ENCODE measurements at regions not wholly inside any gene's neighbourhood (a gene's known extent, or its start where the extent isn't known, plus 50 kb on each side); places are given as distances from the start of the nearest gene placed in this dataset.

DNA sequence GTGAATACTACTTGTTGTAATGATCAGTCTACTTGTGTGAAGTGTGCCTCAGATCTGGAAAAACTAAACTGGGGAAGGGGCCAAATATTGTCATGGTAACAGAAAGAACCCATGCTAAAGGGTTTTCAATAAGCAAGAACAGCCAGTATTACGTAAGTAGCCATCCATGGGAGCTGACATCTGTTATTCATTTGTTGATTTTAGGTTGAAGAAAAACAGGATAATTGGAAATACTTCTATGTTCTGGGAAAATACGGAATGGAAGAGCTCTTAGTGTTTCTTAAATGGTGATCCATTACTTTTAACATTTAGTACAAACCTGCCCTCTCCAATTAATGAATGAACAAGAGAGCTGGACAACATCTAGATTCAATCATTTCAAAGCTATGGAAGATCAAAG is 485.8 kb downstream of the NTRK2 start:
- no peak for TF ChIP-seq POLR2AphosphoS5 (IDR thresholded peaks at IDR 0.05)
- TF ChIP-seq, protein P1, sequence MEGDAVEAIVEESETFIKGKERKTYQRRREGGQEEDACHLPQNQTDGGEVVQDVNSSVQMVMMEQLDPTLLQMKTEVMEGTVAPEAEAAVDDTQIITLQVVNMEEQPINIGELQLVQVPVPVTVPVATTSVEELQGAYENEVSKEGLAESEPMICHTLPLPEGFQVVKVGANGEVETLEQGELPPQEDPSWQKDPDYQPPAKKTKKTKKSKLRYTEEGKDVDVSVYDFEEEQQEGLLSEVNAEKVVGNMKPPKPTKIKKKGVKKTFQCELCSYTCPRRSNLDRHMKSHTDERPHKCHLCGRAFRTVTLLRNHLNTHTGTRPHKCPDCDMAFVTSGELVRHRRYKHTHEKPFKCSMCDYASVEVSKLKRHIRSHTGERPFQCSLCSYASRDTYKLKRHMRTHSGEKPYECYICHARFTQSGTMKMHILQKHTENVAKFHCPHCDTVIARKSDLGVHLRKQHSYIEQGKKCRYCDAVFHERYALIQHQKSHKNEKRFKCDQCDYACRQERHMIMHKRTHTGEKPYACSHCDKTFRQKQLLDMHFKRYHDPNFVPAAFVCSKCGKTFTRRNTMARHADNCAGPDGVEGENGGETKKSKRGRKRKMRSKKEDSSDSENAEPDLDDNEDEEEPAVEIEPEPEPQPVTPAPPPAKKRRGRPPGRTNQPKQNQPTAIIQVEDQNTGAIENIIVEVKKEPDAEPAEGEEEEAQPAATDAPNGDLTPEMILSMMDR (IDR thresholded peaks at IDR 0.05), result no peak
- no peak for TF ChIP-seq POLR2A (IDR thresholded peaks at IDR 0.05)
- TF ChIP-seq EP300 (IDR thresholded peaks at IDR 0.05), result no peak
